H1 (cell line): ENCODE measurements at regions not wholly inside any gene's neighbourhood (a gene's known extent, or its start where the extent isn't known, plus 50 kb on each side); places are given as distances from the start of the nearest gene placed in this dataset.

Experiments used
- CEBPB ChIP-seq: IDR thresholded peaks from 2 replicates; pipeline ENCODE4 v1.6.1; 2012; ENCODE audit warnings: low read depth, low read length
- CHD2 ChIP-seq: IDR thresholded peaks from 2 replicates; pipeline ENCODE4 v1.6.1; 2012; ENCODE audit warnings: low read length, improper control_type of control experiment
- CTCF ChIP-seq, 3 experiments: IDR thresholded peaks; 1 replicate in 2 of 3; 2 replicates in 1 of 3; pipeline versions ENCODE4 v1.5.1 to v1.6.1; 2011; ENCODE audit warnings: low read length in 3 of 3, mild to moderate bottlenecking in 3 of 3, inconsistent platforms in 2 of 3, low read depth in 1 of 3, moderate library complexity in 1 of 3; ENCODE audit not compliant: insufficient read depth in 1 of 3; ENCODE audit errors: control extremely low read depth in 1 of 3
- EGR1 ChIP-seq: IDR thresholded peaks from 2 replicates; pipeline ENCODE4 v1.6.1; 2011; ENCODE audit warnings: low read depth, low read length, borderline replicate concordance
- EZH2 ChIP-seq: fragments of 200-600 bp; sonication (generic); IDR thresholded peaks from 2 replicates; pipeline ENCODE4 v1.7.1; 2012; ENCODE audit warnings: low read depth, mild to moderate bottlenecking, moderate library complexity, low read length, inconsistent platforms; ENCODE audit not compliant: severe bottlenecking
- POLR2A ChIP-seq, 2 experiments: IDR thresholded peaks; 1 replicate in 1 of 2; 2 replicates in 1 of 2; pipeline ENCODE4 v1.6.1; 2011; ENCODE audit warnings: low read depth in 2 of 2, low read length in 2 of 2, mild to moderate bottlenecking in 2 of 2; ENCODE audit errors: control extremely low read depth in 1 of 2
- RAD21 ChIP-seq, 2 experiments: IDR thresholded peaks in 1 of 2; conservative IDR thresholded peaks in 1 of 2; 2 replicates each; pipeline ENCODE4 v1.6.1; 2011; ENCODE audit warnings: low read depth in 2 of 2, low read length in 2 of 2, improper control_type of control experiment in 1 of 2, inconsistent platforms in 1 of 2, mild to moderate bottlenecking in 1 of 2, moderate library complexity in 1 of 2
- RBBP5 ChIP-seq: IDR thresholded peaks from 2 replicates; pipeline ENCODE4 v1.7.1; 2012; ENCODE audit warnings: low read depth, mild to moderate bottlenecking, inconsistent platforms, low read length, moderate library complexity, borderline replicate concordance
- SIN3A ChIP-seq, 2 experiments: IDR thresholded peaks in 1 of 2; conservative IDR thresholded peaks in 1 of 2; 2 replicates each; pipeline ENCODE4 v1.6.1; 2011 to 2012; ENCODE audit warnings: low read length in 2 of 2, improper control_type of control experiment in 1 of 2, low read depth in 1 of 2, mild to moderate bottlenecking in 1 of 2
- SIRT6 ChIP-seq: IDR thresholded peaks from one replicate; pipeline ENCODE4 v1.7.1; 2012; ENCODE audit warnings: low read length, inconsistent platforms
- SP2 ChIP-seq: IDR thresholded peaks from 2 replicates; pipeline ENCODE4 v1.6.1; 2012; ENCODE audit warnings: mild to moderate bottlenecking, low read length, inconsistent platforms

GRCh38 chr11:91786097-91786496 is 438.5 kb upstream of the FAT3 start:
- TF ChIP-seq EGR1, result no peak
- no peak for TF ChIP-seq RBBP5
- no peak for TF ChIP-seq CTCF (IDR thresholded peaks at IDR 0.05; ENCODE audit: control extremely low read depth in 1 of 3, insufficient read depth in 1 of 3, low read depth in 1 of 3, low read length in 3 of 3)
- no peak for TF ChIP-seq EZH2
- no peak for TF ChIP-seq CHD2
- no peak for TF ChIP-seq SIN3A (conservative IDR thresholded peaks at IDR 0.05 in 1 of 2, IDR thresholded peaks at IDR 0.05 in 1 of 2; ENCODE audit: low read depth in 1 of 2, low read length in 2 of 2)
- TF ChIP-seq POLR2A (IDR thresholded peaks at IDR 0.05; ENCODE audit: control extremely low read depth in 1 of 2, low read depth in 2 of 2, low read length in 2 of 2), result no peak
- TF ChIP-seq RAD21 (IDR thresholded peaks at IDR 0.05 in 1 of 2, conservative IDR thresholded peaks at IDR 0.05 in 1 of 2; ENCODE audit: low read depth in 2 of 2, low read length in 2 of 2), result no peak
- no peak for TF ChIP-seq SP2
- no peak for TF ChIP-seq CEBPB
- TF ChIP-seq SIRT6, result no peak
